ENCODE measurements at regions not wholly inside any gene's neighbourhood (a gene's known extent, or its start where the extent isn't known, plus 50 kb on each side); places are given as distances from the start of the nearest gene placed in this dataset.
A peak's percentile ranks its signal among the peaks of the same experiment; 100 is the strongest.

- H2BK20ac ChIP-seq (ENCODE audit: low read depth, low read length), result peak overlapping the region; percentile 46
- WGBS, 2 experiments (ENCODE audit: extremely low coverage in 2 of 2, insufficient read length in 1 of 2), result 33% methylated on average over 1 of the region's 4 CpGs; no CpG with 5 or more reads in 1 of the 2 experiments
- H2BK15ac ChIP-seq (ENCODE audit: low read depth, low read length), result peak overlapping the region; percentile 26; the same call in 2 of the 3 replicates
- no peaks in the 10 kb centered on the region for H4K20me1 ChIP-seq (ENCODE audit: insufficient read depth, low read length)
- H3K79me1 ChIP-seq (ENCODE audit: low read depth in 1 of 2, low read length in 2 of 2), result no peaks in the 10 kb centered on the region
- H3K18ac ChIP-seq (ENCODE audit: low read depth, low read length), result no peak overlapping the region
- peaks cover 2% of the 10 kb centered on the region for H3K4me1 ChIP-seq (ENCODE audit: control insufficient read depth, insufficient read depth, low read length)
- no peak overlapping the region for H2AFZ ChIP-seq (replicated peaks; ENCODE audit: low read length, poor library complexity)
- POLR2A ChIA-PET (ENCODE audit: unreplicated experiment), result no interaction called here
- H3K14ac ChIP-seq (replicated peaks; ENCODE audit: low read depth, low read length), result peak overlapping the region; percentile 37; the same call in 1 of the 2 replicates
- peak overlapping the region; percentile 60 for H2BK120ac ChIP-seq (ENCODE audit: low read depth, low read length)
- peaks cover 16% of the 10 kb centered on the region for H3K9me3 ChIP-seq (ENCODE audit: control insufficient read depth, insufficient read depth, low read length)
- H2AK5ac ChIP-seq (ENCODE audit: low read depth, low read length), result peak overlapping the region; percentile 66; the same call in 1 of the 2 replicates
- no peak overlapping the region for H3K4me3 ChIP-seq (ENCODE audit: insufficient read depth, low read depth, low read length)
- DNase-seq, result no peak
- H4K5ac ChIP-seq (ENCODE audit: low read depth, low read length), result no peak overlapping the region
- H3K23ac ChIP-seq (ENCODE audit: low read depth, low read length), result no peak overlapping the region
- intact Hi-C loops (cut with micrococcal nuclease) (loop anchor here (2.0 kb wide), 1 partner anchor 43 kb away; no protein-coding TSS in a partner anchor), in situ Hi-C loops (cut with MboI; ENCODE audit: low sequenced_read_pairs) (no loop called here), dilution Hi-C loops (cut with HindIII; ENCODE audit: low sequenced_read_pairs, unreplicated experiment) (no loop called here)
- H2BK5ac ChIP-seq (ENCODE audit: low read depth, low read length, poor library complexity, severe bottlenecking), result no peak overlapping the region
- H4K8ac ChIP-seq (ENCODE audit: low read depth in 2 of 2, low read length in 2 of 2), result no peak overlapping the region
- H3K4ac ChIP-seq (ENCODE audit: low read depth, low read length), result peak overlapping the region; percentile 55
- H3K36me3 ChIP-seq (ENCODE audit: control insufficient read depth, insufficient read depth, low read length), result no peaks in the 10 kb centered on the region
- H3K27ac ChIP-seq (ENCODE audit: insufficient read depth, low read length), result no peak overlapping the region
- no peak overlapping the region for H3K56ac ChIP-seq (ENCODE audit: extremely low read depth, insufficient read depth, low read length)
- CTCF ChIA-PET, result no interaction called here
- no peak overlapping the region for H3K4me2 ChIP-seq (ENCODE audit: low read depth, low read length)
- H4K91ac ChIP-seq (ENCODE audit: insufficient read depth, low read depth, low read length), result peak overlapping the region; percentile 50
- TF ChIP-seq CHD1 (IDR thresholded peaks at IDR 0.05; ENCODE audit: low read depth, low read length) (no peak), RFX5 (IDR thresholded peaks at IDR 0.05; ENCODE audit: low read depth, low read length) (no peak), NFE2L2 (IDR thresholded peaks at IDR 0.05; ENCODE audit: low read depth, low read length) (no peak), MAFK (IDR thresholded peaks at IDR 0.05; ENCODE audit: low read depth, low read length) (no peak), RAD21 (IDR thresholded peaks at IDR 0.05; ENCODE audit: low read length) (no peak), MXI1 (IDR thresholded peaks at IDR 0.05; ENCODE audit: borderline replicate concordance, low read depth, low read length) (no peak), BHLHE40 (IDR thresholded peaks at IDR 0.05; ENCODE audit: low read depth, low read length) (no peak), FOS (IDR thresholded peaks at IDR 0.05; ENCODE audit: low read depth, low read length) (no peak), USF2 (IDR thresholded peaks at IDR 0.05; ENCODE audit: low read depth, low read length) (no peak), RCOR1 (IDR thresholded peaks at IDR 0.05; ENCODE audit: insufficient replicate concordance, low read length) (no peak), POLR2A (IDR thresholded peaks at IDR 0.05; ENCODE audit: low read depth, low read length) (no peak), CTCF (conservative IDR thresholded peaks at IDR 0.05; ENCODE audit: low read depth, low read length) (no peak), SMC3 (IDR thresholded peaks at IDR 0.05; ENCODE audit: low read depth, low read length) (no peak), CEBPB (IDR thresholded peaks at IDR 0.05; ENCODE audit: low read depth, low read length) (no peak), MAZ (IDR thresholded peaks at IDR 0.05; ENCODE audit: borderline replicate concordance, low read depth, low read length) (no peak)
- TF ChIP-seq, protein P1, sequence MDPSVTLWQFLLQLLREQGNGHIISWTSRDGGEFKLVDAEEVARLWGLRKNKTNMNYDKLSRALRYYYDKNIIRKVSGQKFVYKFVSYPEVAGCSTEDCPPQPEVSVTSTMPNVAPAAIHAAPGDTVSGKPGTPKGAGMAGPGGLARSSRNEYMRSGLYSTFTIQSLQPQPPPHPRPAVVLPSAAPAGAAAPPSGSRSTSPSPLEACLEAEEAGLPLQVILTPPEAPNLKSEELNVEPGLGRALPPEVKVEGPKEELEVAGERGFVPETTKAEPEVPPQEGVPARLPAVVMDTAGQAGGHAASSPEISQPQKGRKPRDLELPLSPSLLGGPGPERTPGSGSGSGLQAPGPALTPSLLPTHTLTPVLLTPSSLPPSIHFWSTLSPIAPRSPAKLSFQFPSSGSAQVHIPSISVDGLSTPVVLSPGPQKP (IDR thresholded peaks at IDR 0.05; ENCODE audit: borderline replicate concordance, low read depth, low read length), result no peak
- peaks cover 4% of the 10 kb centered on the region; the same call in 1 of the 2 replicates for H3K27me3 ChIP-seq (ENCODE audit: control insufficient read depth, insufficient read depth, low read length)
- ATAC-seq (ENCODE audit: low read depth), result no peak
- no peak overlapping the region for H3K9ac ChIP-seq (ENCODE audit: low read depth, low read length)
- no TSS peak for BruUV-seq (replicated peaks)
- no peak overlapping the region for H2AK9ac ChIP-seq (replicated peaks; ENCODE audit: low read depth, low read length, poor library complexity)
- no peaks in the 10 kb centered on the region for H3K9me1 ChIP-seq (ENCODE audit: insufficient read depth, low read length)
These were observed 75.2 kb downstream of the COQ2 start for GRCh38 chr4:83209419-83209818.

All from IMR-90 (cell line).